NCI-H2081 treated with DMSO at 0.1 percent for 48 hours (cell line): ENCODE measurements at regions not wholly inside any gene's neighbourhood (a gene's known extent, or its start where the extent isn't known, plus 50 kb on each side); places are given as distances from the start of the nearest gene placed in this dataset.

Experiments
- DNase-seq: peaks from one replicate; lab custom pipeline; 2025; lab: John Stamatoyannopoulos, UW

DNA sequence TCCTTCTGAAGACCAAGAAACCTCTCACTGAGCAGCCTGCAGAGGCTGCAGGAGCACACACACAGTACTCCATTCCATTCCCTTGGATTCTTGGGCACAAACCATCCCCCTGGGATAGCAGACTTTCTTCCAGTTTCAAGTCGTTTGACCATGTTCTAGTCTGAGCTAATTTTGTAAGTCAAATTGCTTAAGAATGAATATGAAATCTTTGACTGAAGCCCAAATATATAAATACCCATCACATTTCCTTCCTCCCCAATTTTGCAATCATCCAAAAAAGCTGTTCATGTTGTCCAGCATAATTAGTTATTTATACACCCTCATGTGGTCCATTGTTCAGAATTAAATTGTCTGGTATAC is 231.2 kb upstream of the TPRG1 start:
- DNase-seq, result no peak

GRCh38 chr3:188941103-188941502 is 230.7 kb upstream of the TPRG1 start:
- DNase-seq, result no peak

DNA sequence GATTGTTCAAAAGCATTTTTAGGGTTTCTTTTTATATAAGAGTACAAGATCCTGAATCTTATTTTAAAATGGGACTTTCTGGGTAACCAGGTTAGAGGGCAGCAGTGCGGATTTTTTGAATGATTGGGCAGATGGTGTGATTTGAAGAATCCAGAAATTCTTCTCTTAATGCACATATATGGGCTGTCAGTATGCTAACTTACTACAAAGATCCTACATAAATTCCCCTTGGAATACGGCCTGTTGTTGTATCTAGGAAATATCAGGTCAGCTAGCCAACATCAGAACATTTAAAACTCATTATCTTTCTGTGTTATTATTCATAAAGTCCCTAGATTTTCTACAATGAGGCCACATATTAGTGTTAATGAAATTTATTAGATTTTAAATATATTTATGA is 229.6 kb upstream of the TPRG1 start:
- no peak for DNase-seq

DNA sequence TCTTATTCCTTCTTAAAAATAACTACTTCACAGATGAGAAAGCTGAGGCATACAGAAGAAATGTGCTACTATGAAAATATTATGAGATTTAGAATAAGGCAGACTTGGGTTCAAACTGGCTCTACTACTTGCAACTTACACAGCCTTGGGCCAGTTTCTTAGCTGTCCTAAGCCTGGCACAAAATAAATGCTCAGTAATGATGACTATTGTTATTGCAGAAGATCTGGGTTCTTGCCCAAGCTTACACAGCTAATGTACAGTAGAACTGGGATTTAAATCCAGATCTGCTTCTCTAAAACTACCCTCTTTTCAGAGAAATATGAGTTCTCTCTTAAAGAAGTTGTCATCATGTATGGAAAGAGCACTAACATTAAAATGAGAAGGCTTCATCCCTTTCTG is 228.2 kb upstream of the TPRG1 start:
- no peak for DNase-seq

GRCh38 chr3:188944108-188944507 is 227.7 kb upstream of the TPRG1 start:
- no peak for DNase-seq

DNA sequence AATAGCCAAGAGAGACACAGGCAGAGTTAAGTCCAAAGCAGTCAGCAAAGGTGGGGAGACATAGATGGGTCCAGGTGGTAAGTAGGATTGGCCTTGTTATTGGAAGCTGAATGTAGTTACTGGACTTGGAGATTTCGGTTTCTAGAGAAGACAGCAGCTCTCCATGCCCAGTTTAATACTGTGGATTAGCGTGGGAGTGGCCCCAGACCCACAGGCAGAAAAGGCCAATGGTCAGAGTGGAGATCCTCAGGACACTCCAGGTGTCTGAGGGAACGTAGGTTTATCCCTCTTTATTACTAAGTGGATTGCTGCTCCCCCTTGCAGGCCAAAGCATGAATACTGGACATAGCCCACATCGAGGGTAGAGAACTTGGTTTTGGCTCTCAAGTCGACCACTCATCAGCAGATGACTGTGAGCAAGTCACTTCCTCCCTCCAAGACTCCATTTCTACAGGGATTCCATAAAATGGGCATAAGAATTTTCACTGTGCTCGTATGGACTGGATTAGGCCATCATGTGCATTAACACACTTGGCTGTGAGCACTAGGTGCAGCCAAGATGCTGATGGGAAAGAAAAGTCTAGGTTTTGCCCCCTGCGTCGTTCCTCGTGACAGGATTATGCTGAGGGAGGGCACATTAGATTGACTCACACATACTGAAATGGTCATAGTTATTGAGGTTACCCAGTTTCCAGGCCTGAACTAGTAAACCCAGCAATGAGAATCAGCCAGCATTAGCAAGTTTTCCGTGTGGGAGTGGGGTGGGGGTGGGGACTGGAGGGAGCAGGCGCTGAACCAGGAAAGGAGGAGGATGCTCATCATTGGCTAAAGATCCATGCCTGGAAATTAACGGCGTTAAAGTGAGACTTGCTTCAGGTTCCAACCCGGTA is 225.2 kb upstream of the TPRG1 start:
- no peak for DNase-seq

DNA sequence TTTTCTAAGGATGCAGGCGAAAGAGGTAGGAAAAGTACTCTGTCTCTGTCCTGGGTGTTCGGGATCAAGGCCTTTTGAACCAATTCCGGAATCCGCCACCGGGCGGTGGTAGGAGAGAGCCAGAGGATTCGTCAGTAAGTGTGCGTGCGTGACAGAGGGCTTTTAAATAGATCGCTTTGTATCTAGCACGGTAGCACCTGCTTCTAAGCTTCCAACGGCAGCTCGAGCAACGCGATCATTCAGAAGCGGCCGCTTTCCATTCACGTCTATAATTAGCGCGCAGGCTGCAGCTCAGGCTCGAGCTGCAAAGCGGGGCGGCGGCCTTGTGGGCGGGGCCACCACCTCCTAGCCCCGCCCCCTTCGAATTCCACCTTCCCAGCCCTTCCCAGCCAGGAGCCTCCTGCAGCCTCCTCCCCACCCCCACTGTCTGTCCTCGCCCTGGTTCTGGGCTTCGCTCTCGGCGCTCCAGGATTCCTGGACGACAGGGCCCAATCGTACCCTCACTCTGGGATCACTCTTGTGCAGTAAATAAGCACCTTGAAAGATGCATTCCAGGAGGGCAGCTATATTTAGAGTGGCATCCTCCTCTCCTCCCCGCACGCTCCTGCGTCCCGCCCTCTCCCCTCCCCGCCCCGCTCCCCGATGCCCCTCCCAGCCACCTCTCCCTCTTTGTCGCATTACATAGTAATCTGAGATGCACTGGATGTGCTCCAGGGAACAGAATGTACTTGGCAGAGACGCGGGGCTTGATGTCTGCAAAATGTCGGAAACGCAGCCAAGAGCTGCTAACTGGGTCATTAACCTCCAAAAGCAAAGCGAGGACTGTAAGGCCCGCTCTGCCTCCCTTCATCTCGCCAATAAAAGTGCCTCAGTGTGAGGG is 224.1 kb upstream of the TPRG1 start:
- peak; percentile 98 for DNase-seq

GRCh38 chr3:188948281-188948996 is 223.3 kb upstream of the TPRG1 start:
- no peak for DNase-seq

DNA sequence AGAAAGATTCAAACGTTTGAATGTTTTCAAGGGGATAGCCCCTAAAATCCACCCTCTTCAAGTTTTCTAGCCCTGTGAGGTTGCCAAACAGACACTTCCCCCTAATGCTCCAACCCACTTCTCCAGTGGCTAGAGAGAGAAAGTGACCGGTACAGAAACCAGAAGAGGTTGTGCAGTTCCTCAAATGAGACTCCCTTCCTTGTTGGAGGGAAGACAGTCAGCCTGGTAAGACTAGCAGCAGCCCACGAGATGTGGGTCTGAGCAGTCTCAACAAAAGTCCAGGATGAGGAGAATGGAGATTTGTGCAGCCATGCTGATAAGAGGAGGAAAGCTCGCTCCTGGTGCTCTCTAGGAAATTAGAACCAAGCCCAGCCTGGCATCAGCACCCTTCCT is 222.8 kb upstream of the TPRG1 start:
- no peak for DNase-seq

GRCh38 chr3:188949456-188949855 is 222.3 kb upstream of the TPRG1 start:
- no peak for DNase-seq

GRCh38 chr3:188949996-188950395 is 221.8 kb upstream of the TPRG1 start:
- DNase-seq, result no peak

GRCh38 chr3:188950832-188951489 is 220.8 kb upstream of the TPRG1 start:
- no peak for DNase-seq

- DNase-seq, result no peak
These were observed 220.0 kb upstream of the TPRG1 start for GRCh38 chr3:188951734-188952133.

DNA sequence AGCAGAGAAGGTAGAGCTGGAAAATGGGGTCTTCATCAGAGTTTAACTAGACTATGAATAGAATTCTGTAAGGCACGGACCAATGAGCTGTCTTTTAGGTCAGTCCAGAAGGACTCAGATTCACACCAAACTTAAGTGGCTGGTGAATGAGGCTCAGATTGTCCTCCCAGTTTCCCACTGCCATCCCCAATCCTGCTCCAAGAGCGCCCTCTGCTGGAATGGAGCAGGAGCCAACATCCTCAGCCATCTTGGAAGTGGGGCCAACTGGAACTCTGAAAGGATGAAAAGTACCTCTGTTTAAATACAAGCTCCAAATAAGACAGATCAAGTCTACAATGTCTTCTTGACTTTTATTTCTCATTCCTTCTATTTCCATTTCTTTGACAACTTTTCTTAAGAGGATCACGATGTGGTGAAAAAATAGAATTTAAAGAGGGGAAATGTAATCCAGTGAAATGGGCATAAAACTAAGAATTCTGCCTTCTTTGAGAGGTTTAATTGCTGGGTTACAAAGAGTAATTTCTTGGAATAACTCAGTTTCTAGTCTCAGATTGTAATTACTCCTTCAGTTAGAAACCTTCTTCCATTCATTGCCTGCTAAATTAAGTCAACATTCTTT is 217.1 kb upstream of the TPRG1 start:
- peak; percentile 65 for DNase-seq

- no peak for DNase-seq
These were observed 215.9 kb upstream of the TPRG1 start for GRCh38 chr3:188955919-188956318.

GRCh38 chr3:188956839-188957489 is 214.8 kb upstream of the TPRG1 start:
- DNase-seq, result peak; percentile 37

DNA sequence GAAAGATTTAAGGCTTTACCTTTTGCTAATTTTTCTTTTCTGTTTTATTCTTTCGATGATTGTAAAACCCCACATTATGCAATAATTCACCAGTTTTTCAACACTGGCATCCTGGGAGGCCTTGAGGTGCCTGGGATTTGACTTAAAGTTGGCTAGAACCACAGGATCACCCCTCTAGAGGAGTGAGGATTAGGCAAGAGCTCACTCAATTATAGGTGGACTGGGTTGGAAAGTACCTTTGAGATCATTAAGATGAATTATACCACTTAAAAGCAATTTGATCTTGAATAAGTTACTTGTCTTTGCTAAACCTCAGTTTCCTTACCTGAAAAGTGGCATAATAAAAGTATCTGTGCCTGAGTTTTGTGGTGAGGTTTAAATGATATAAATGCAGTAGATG is 212.8 kb upstream of the TPRG1 start:
- DNase-seq, result no peak

GRCh38 chr3:188962253-188963247 is 209.2 kb upstream of the TPRG1 start:
- DNase-seq, result no peak

DNA sequence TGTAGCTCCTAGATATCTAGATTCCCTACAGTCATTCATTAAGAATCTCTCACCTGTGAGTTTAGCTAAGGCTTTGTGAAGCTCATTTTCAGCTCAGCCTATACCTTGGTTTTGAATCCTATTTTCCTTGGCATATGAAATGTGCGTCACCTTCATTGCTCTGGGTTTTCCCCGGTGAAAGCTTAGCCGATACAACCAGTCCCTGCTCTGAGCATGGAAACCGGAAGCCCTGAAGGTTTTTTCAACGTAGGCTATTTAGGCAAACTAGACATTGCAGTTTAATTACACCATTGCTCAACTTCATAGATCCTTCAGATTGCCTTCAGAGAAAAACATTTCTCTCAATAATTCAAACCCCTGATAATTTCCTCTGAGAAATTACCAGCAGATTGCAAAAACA is 206.8 kb upstream of the TPRG1 start:
- DNase-seq, result no peak

DNA sequence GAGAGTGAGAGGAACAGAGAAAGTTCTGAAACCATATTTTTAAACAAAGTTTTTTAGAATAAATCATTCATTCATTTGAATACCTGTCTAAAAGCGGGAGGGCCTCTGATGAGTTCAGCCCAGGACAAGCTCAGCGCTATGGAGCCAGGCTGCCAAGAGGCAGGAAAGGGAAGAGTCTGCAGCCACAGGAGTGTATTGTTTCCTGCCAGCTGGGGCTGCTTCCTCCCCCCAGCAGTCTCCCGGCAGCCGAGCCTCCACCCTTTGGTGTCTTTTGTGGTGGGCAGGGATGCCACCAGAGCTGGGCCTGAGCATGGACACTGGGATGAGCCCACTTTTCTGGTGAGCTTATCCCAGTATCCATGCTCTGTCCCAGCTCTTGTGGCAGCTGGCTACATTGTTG is 199.5 kb upstream of the TPRG1 start:
- DNase-seq, result no peak
